Mesenchymal stem cell (in vitro differentiated cells and primary cell): ENCODE measurements at regions not wholly inside any gene's neighbourhood (a gene's known extent, or its start where the extent isn't known, plus 50 kb on each side); places are given as distances from the start of the nearest gene placed in this dataset.

Experiments
- DNase-seq: peaks from one replicate; pipeline ENCODE4 v3.0.0-alpha.2; 2013
- H2AFZ ChIP-seq: one replicate; pipeline ENCODE4 v1.6.1; 2013; ENCODE audit warnings: low read depth, mild to moderate bottlenecking, control low read depth, inconsistent platforms, low read length, moderate library complexity
- H2AK5ac ChIP-seq: 2 replicates; pipeline ENCODE4 v1.6.1; 2013; ENCODE audit warnings: low read length, moderate library complexity, mild to moderate bottlenecking, inconsistent platforms; ENCODE audit not compliant: severe bottlenecking
- H2BK120ac ChIP-seq: one replicate; pipeline ENCODE4 v1.6.1; 2013; ENCODE audit warnings: low read depth, mild to moderate bottlenecking, inconsistent platforms, low read length, moderate library complexity
- H2BK12ac ChIP-seq, 2 experiments: one replicate each; pipeline ENCODE4 v1.6.1; 2013; ENCODE audit warnings: inconsistent platforms in 2 of 2, low read length in 2 of 2, mild to moderate bottlenecking in 2 of 2, moderate library complexity in 2 of 2, control low read depth in 1 of 2
- H2BK15ac ChIP-seq: one replicate; pipeline ENCODE4 v1.6.1; 2013; ENCODE audit warnings: mild to moderate bottlenecking, low read depth, inconsistent platforms; ENCODE audit not compliant: poor library complexity, severe bottlenecking
- H2BK5ac ChIP-seq: 2 replicates; pipeline ENCODE4 v1.6.1; 2013; ENCODE audit warnings: low read depth, mild to moderate bottlenecking, low read length, control low read depth, inconsistent platforms; ENCODE audit not compliant: poor library complexity, severe bottlenecking
- H3K14ac ChIP-seq, 2 experiments: one replicate each; pipeline ENCODE4 v1.6.1; 2013; ENCODE audit warnings: inconsistent platforms in 2 of 2, low read length in 2 of 2, control low read depth in 1 of 2, mild to moderate bottlenecking in 1 of 2, moderate library complexity in 1 of 2
- H3K18ac ChIP-seq, 2 experiments: one replicate each; pipeline ENCODE4 v1.6.1; 2013; ENCODE audit warnings: inconsistent platforms in 2 of 2, low read length in 2 of 2, control low read depth in 1 of 2, low read depth in 1 of 2, mild to moderate bottlenecking in 1 of 2
- H3K23ac ChIP-seq, 2 experiments: one replicate each; pipeline ENCODE4 v1.6.1; 2013; ENCODE audit warnings: inconsistent platforms in 2 of 2, low read length in 2 of 2, mild to moderate bottlenecking in 2 of 2, moderate library complexity in 2 of 2, control low read depth in 1 of 2
- H3K27ac ChIP-seq: 2 replicates; pipeline ENCODE4 v1.5.1; 2013; ENCODE audit warnings: mild to moderate bottlenecking, moderate library complexity, low read length, control low read depth, inconsistent platforms; ENCODE audit not compliant: poor library complexity, severe bottlenecking
- H3K27me3 ChIP-seq, 2 experiments: 2 replicates each; pipeline versions ENCODE4 v1.6.1 to v1.7.0; 2013; ENCODE audit warnings: low read length in 2 of 2, mild to moderate bottlenecking in 2 of 2, moderate library complexity in 2 of 2, control low read depth in 1 of 2, inconsistent platforms in 1 of 2; ENCODE audit not compliant: control insufficient read depth in 1 of 2, insufficient read depth in 1 of 2
- H3K36me3 ChIP-seq, 2 experiments: 2 replicates each; pipeline versions ENCODE4 v1.6.1 to v1.7.0; 2013; ENCODE audit warnings: low read length in 2 of 2, control low read depth in 1 of 2, inconsistent platforms in 1 of 2, low read depth in 1 of 2, mild to moderate bottlenecking in 1 of 2; ENCODE audit not compliant: insufficient read depth in 2 of 2, control insufficient read depth in 1 of 2
- H3K4ac ChIP-seq, 2 experiments: one replicate each; pipeline ENCODE4 v1.6.1; 2013; ENCODE audit warnings: inconsistent platforms in 2 of 2, low read length in 2 of 2, mild to moderate bottlenecking in 2 of 2, moderate library complexity in 2 of 2, control low read depth in 1 of 2, low read depth in 1 of 2
- H3K4me1 ChIP-seq: 2 replicates; pipeline ENCODE4 v1.6.1; 2013; ENCODE audit warnings: low read depth, low read length, control low read depth; ENCODE audit not compliant: control insufficient read depth, insufficient read depth
- H3K4me2 ChIP-seq: 2 replicates; pipeline ENCODE4 v1.6.1; 2013; ENCODE audit warnings: low read length, mild to moderate bottlenecking, inconsistent platforms; ENCODE audit not compliant: poor library complexity, severe bottlenecking
- H3K4me3 ChIP-seq, 2 experiments: 2 replicates each; pipeline versions ENCODE4 v1.5.1 to v1.7.0; 2013; ENCODE audit warnings: low read length in 2 of 2, mild to moderate bottlenecking in 2 of 2, control low read depth in 1 of 2, low read depth in 1 of 2; ENCODE audit not compliant: insufficient read depth in 1 of 2
- H3K79me1 ChIP-seq: replicated peaks from 2 replicates; pipeline ENCODE4 v1.6.1; 2013; ENCODE audit warnings: mild to moderate bottlenecking, control low read depth, low read length, inconsistent platforms; ENCODE audit not compliant: poor library complexity, severe bottlenecking
- H3K9ac ChIP-seq: 2 replicates; pipeline ENCODE4 v1.7.0; 2013; ENCODE audit warnings: mild to moderate bottlenecking, low read length, moderate library complexity
- H3K9me3 ChIP-seq: 2 replicates; pipeline ENCODE4 v1.7.0; 2013; ENCODE audit warnings: mild to moderate bottlenecking, low read length; ENCODE audit not compliant: control insufficient read depth
- H4K8ac ChIP-seq: one replicate; pipeline ENCODE4 v1.6.1; 2013; ENCODE audit warnings: inconsistent platforms, mild to moderate bottlenecking, low read length, moderate library complexity
- H4K91ac ChIP-seq: one replicate; pipeline ENCODE4 v1.6.1; 2013; ENCODE audit warnings: mild to moderate bottlenecking, low read length, inconsistent platforms
- WGBS: methylation state at CpG from one replicate; pipeline ENCODE4 v1.1.7; 2013; ENCODE audit warnings: mixed read lengths; 5-methylcytosine and 5-hydroxymethylcytosine counted together

DNA sequence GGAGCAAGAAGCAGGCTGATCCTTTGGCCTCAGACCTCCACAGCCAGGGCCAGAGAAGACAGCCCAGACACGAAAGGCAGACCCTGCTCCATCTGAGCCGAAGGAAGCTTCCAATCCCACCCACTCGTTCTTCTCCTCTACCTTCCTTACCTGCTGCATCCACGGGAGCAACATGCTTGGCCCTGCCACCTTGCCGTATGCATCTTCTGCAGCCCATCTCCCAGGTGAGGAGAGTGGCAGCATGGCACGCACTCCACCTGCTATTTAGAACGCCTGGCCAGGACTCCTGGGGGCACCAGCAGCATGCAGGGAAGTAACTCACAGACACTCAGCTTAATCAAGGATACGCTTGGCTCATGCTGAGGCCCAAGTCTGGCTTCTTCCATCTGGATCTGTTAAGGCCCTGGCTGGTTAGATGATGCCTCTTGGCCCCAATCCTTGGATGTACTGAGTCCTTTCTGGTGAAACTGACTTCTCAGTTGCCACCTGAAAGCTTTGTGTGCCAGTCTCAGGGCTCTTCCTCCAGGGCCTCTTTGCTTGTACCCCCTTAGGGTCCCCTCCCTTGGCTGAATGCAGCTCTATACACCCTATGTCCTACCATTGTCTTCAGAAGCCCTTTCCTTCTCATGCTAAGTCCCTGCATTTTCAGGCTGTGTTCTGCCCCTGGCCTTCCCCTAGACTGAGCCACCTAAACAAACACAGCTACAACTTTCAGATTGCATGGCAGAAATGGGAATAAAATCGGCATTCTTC, 604.9 kb downstream of the BUD13 start:
- H2AK5ac ChIP-seq: no peak overlapping the region

DNA sequence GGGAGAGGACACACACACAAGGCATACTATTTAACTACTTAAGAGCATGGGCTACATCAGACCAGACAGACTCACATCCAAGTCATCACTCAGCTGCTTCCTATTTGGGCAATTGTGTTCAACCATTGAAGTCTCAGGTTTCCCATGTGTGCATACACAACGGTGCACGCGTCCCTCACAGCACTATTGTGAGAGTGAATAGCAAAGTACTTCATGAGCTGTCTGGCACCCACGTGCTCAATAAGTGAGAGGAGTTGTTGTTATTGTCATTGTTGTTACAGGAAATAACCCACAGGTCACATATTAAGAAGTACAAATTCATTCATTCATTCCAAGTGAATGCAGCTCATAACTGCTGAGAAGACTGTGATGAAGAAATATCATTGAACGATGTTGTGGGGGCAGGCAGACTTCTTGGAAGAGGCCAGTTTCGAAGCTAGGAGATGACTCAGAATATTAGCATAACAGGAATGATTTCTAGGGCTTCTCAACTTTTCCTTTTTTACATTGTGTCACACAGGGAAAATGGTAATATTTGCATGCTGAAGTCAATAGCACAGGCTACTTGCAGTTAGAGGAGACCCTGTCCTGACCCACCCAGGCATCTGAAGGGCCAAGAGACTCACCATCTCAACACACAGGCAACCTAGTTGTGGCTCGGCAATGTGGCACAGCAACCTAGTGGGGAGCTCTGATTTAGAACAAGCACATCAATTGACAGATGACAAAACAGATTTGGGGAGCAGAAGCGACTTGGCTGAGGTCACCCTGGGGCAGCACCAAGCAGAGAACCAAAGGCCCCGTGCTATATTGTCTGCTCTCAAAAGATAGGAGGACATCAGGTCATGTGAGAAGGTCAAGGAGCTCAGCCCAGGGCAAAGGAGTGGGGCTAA, 606.0 kb downstream of the BUD13 start:
- Histone ChIP-seq H3K27me3 (peaks cover 16 to 20% of the 10 kb centered on the region in 2 experiments), H3K23ac (no peak overlapping the region), H3K9me3 (no peaks in the 10 kb centered on the region), H3K4me1 (no peaks in the 10 kb centered on the region), H4K91ac (no peak overlapping the region), H3K79me1 (no peaks in the 10 kb centered on the region), H3K27ac (no peak overlapping the region), H3K14ac (no peak overlapping the region), H2BK5ac (no peak overlapping the region), H3K18ac (no peak overlapping the region), H2BK12ac (no peak overlapping the region), H3K4me3 (no peak overlapping the region), H3K36me3 (no peaks in the 10 kb centered on the region), H2BK15ac (no peak overlapping the region), H3K4ac (no peak overlapping the region), H2AK5ac (no peak overlapping the region), H3K9ac (no peak overlapping the region), H3K4me2 (no peak overlapping the region), H2BK120ac (no peak overlapping the region), H4K8ac (no peak overlapping the region), H2AFZ (no peak overlapping the region)
- DNase-seq: no peak
- WGBS: 56% methylated on average over 8 of the region's 9 CpGs

More for the DNA sequence above, 604.9 kb downstream of the BUD13 start:
- DNase-seq: no peak
- H3K14ac ChIP-seq: no peak overlapping the region
- 77% methylated on average over 9 of the region's 9 CpGs for WGBS
- no peaks in the 10 kb centered on the region for H3K4me1 ChIP-seq
- no peak overlapping the region for H2BK5ac ChIP-seq
- no peaks in the 10 kb centered on the region for H3K9me3 ChIP-seq
- H3K4ac ChIP-seq: no peak overlapping the region
- H3K18ac ChIP-seq: no peak overlapping the region
- no peak overlapping the region for H3K4me2 ChIP-seq
- no peak overlapping the region for H2AFZ ChIP-seq
- H3K27ac ChIP-seq: no peak overlapping the region
- H3K27me3 ChIP-seq: peaks cover 15 to 20% of the 10 kb centered on the region in 2 experiments
- no peak overlapping the region for H3K9ac ChIP-seq
- no peak overlapping the region for H4K8ac ChIP-seq
- no peaks in the 10 kb centered on the region for H3K36me3 ChIP-seq
- no peak overlapping the region for H2BK15ac ChIP-seq
- no peaks in the 10 kb centered on the region for H3K79me1 ChIP-seq
- no peak overlapping the region for H3K23ac ChIP-seq
- H3K4me3 ChIP-seq: no peak overlapping the region
- H2BK120ac ChIP-seq: no peak overlapping the region
- H2BK12ac ChIP-seq: no peak overlapping the region
- H4K91ac ChIP-seq: no peak overlapping the region

DNA sequence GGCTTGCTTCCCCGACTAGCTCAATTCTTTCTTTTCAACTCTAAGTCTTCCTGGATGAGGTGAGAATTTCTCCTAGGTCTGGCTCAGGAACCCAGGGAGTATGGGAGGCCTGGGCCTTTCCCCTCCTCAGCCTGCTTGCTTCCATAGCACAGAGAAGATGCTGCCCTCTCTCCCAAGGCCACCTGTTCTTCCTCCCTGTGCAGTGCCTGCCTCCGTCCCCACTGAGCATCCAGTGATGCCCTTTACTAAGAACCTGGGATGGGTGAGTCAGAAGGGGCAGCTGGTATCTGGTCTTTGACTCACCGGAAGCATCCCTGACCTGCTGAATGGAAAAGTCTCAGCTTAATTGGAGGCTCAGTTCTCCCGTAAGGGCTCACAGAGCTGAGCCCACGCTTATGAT, 607.9 kb downstream of the BUD13 start:
- no peak overlapping the region for H3K4me2 ChIP-seq
- no peak overlapping the region for H2BK120ac ChIP-seq
- H4K91ac ChIP-seq: no peak overlapping the region
- no peak overlapping the region for H2BK5ac ChIP-seq
- no peak overlapping the region for H2BK12ac ChIP-seq
- H3K4me3 ChIP-seq: no peak overlapping the region
- no peaks in the 10 kb centered on the region for H3K4me1 ChIP-seq
- H2AK5ac ChIP-seq: no peak overlapping the region
- H3K27ac ChIP-seq: no peak overlapping the region
- no peak overlapping the region for H4K8ac ChIP-seq
- H3K79me1 ChIP-seq: no peaks in the 10 kb centered on the region
- H3K4ac ChIP-seq: no peak overlapping the region
- no peak overlapping the region for H3K23ac ChIP-seq
- WGBS: 90% methylated on average over 2 of the region's 5 CpGs
- DNase-seq: no peak
- H3K36me3 ChIP-seq: no peaks in the 10 kb centered on the region
- peaks cover 16 to 28% of the 10 kb centered on the region in 2 experiments for H3K27me3 ChIP-seq
- no peak overlapping the region for H3K14ac ChIP-seq
- H3K9me3 ChIP-seq: no peaks in the 10 kb centered on the region
- no peak overlapping the region for H3K9ac ChIP-seq
- H2AFZ ChIP-seq: no peak overlapping the region
- no peak overlapping the region for H3K18ac ChIP-seq
- H2BK15ac ChIP-seq: no peak overlapping the region

DNA sequence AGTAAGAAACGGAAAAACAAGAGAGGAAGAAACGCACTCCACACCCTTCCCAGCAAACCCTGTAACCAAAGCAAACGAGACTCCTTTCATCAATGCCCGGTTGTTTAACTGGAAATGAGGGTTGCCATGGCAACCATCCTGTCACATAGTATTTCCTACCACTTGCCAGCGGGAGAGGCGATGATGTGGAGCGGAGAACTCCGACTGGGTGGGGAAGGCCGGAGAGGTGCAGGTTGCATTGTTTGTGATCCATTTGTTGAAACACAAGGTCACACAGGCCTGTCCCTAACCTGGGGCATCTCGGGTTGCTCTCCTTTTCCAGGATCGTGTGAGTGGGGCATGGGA, 609.9 kb downstream of the BUD13 start:
- H3K9ac ChIP-seq: no peak overlapping the region
- 32% methylated on average over 5 of the region's 11 CpGs for WGBS

More for the DNA sequence above, 609.9 kb downstream of the BUD13 start:
- Histone ChIP-seq H3K36me3 (no peaks in the 10 kb centered on the region), H3K4me3 (no peak overlapping the region), H2BK120ac (no peak overlapping the region), H4K91ac (no peak overlapping the region), H3K9me3 (no peaks in the 10 kb centered on the region), H3K18ac (no peak overlapping the region), H4K8ac (no peak overlapping the region), H2BK5ac (no peak overlapping the region), H3K27me3 (peaks cover 10 to 28% of the 10 kb centered on the region in 2 experiments), H3K4ac (no peak overlapping the region), H2BK15ac (no peak overlapping the region), H3K23ac (no peak overlapping the region), H3K79me1 (no peaks in the 10 kb centered on the region), H3K14ac (no peak overlapping the region), H3K27ac (no peak overlapping the region), H2BK12ac (no peak overlapping the region), H2AK5ac (no peak overlapping the region), H2AFZ (no peak overlapping the region), H3K4me1 (no peaks in the 10 kb centered on the region), H3K4me2 (no peak overlapping the region)
- no peak for DNase-seq
